ENCODE measurements at regions not wholly inside any gene's neighbourhood (a gene's known extent, or its start where the extent isn't known, plus 50 kb on each side); places are given as distances from the start of the nearest gene placed in this dataset.

- no peak for TF ChIP-seq ZFX (IDR thresholded peaks at IDR 0.05; ENCODE audit: borderline replicate concordance)
- TF ChIP-seq CTCF (IDR thresholded peaks at IDR 0.05) = no peak
- no peak overlapping the region for H3K27ac ChIP-seq
Measured at GRCh38 chr4:156191044-156191781, 237.5 kb upstream of the CTSO start.

GRCh38 chr4:156190615-156191014 lies 236.9 kb upstream of the CTSO start:
- no peak overlapping the region for H3K27ac ChIP-seq
- TF ChIP-seq CTCF (IDR thresholded peaks at IDR 0.05) = no peak
- no peak for TF ChIP-seq ZFX (IDR thresholded peaks at IDR 0.05; ENCODE audit: borderline replicate concordance)

DNA sequence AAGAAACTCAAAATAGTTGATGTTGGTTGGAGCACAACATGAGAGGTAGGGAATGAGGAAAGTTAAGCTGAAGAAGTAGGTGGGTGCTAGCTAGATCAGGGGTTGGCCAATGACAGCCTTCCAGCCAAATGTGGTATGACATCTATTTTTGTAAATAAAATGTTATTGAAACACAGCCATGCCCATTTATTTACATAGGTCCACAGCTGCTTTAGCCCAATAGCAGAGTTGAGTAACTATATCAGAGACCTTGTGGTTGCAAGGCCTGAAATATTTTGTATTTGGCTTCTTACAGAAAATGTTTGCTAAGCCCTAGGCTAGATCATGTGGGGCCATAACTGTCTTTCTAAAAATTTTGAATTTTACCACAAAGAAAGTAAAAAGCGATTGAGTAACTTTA lies 234.9 kb upstream of the CTSO start:
- no peak overlapping the region for H3K27ac ChIP-seq
- TF ChIP-seq CTCF (IDR thresholded peaks at IDR 0.05) (no peak), ZFX (IDR thresholded peaks at IDR 0.05; ENCODE audit: borderline replicate concordance) (no peak)

GRCh38 chr4:156186111-156186510 lies 232.4 kb upstream of the CTSO start:
- H3K27ac ChIP-seq = no peak overlapping the region
- no peak for TF ChIP-seq ZFX (IDR thresholded peaks at IDR 0.05; ENCODE audit: borderline replicate concordance)
- no peak for TF ChIP-seq CTCF (IDR thresholded peaks at IDR 0.05)

GRCh38 chr4:156185514-156186055 lies 231.9 kb upstream of the CTSO start:
- H3K27ac ChIP-seq = no peak overlapping the region
- TF ChIP-seq ZFX (IDR thresholded peaks at IDR 0.05; ENCODE audit: borderline replicate concordance) (no peak), CTCF (IDR thresholded peaks at IDR 0.05) (no peak)

DNA sequence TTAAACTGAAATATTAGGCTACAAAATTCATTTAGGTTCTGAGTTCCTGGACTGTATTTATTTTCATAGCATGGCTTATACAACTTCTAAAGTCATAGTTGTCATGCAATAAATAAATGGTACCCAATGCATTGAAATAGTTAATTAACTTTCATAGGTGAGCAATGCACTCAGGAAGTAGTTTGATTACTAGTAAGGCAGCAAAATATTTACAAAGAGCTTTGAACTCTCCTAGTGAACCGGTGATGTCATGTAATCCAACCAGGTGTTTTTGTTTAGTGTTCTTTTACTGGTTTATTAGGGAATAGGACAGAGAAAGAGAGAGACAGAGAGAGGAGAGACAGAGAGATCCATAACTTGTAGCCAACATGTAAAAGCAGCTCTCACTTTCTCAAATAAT lies 228.6 kb upstream of the CTSO start:
- TF ChIP-seq ZFX (IDR thresholded peaks at IDR 0.05; ENCODE audit: borderline replicate concordance) = no peak
- no peak for TF ChIP-seq CTCF (IDR thresholded peaks at IDR 0.05)

GRCh38 chr4:156177941-156178340 lies 224.3 kb upstream of the CTSO start:
- H3K27ac ChIP-seq = no peak overlapping the region
- no peak for TF ChIP-seq CTCF (IDR thresholded peaks at IDR 0.05)
- TF ChIP-seq ZFX (IDR thresholded peaks at IDR 0.05; ENCODE audit: borderline replicate concordance) = no peak

More for the DNA sequence above, 228.6 kb upstream of the CTSO start:
- no peak overlapping the region for H3K27ac ChIP-seq

All from 22Rv1 (cell line).